HG03196 (cell line): ENCODE measurements at regions not wholly inside any gene's neighbourhood (a gene's known extent, or its start where the extent isn't known, plus 50 kb on each side); places are given as distances from the start of the nearest gene placed in this dataset.

Experiments used
- ATAC-seq: cut with Tn5 transposase; IDR thresholded peaks from one replicate; pipeline ENCODE4 v1.9.1; 2021; ENCODE audit not compliant: unreplicated experiment

DNA sequence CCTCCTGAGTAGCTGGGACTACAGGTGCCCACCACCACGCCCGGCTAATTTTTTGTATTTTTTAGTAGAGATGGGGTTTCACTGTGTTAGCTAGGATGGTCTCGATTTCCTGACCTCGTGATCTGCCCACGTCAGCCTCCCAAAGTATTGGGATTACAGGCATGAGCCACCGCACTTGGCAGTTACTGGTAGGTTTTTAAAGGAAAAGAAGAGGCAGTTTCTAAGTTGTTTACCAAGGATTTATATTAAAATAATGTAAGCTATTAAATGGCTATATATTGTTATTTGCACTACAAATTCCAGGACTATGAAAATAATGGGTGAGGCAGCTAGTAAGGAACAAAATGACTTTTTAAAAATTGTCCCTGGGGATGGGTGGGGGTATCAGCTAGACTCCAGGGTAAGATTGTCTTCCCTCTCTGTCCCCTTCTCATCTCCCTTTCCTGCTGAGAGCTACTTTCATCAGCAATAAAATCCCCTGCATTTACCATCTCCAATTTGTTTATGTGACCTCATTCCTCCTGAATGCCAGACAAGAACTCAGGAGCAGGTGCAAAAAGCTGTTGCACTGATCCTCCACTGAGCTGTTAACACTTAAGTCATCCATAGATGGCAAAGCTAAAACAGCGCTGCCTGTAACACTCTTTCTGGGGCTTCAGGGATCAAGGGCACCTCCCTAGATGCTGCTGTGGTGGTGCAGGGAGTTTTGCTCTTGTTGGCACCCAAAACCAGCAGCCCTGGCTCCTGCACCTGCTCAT, 165.2 kb downstream of the ZPLD1 start:
- no peak for ATAC-seq

- ATAC-seq, result no peak
These were observed 170.3 kb downstream of the ZPLD1 start for GRCh38 chr3:102605153-102605552.

- ATAC-seq, result no peak
These were observed 174.1 kb downstream of the ZPLD1 start for GRCh38 chr3:102608875-102609274.

- ATAC-seq, result no peak
These were observed 179.3 kb downstream of the ZPLD1 start for GRCh38 chr3:102614021-102614569.

DNA sequence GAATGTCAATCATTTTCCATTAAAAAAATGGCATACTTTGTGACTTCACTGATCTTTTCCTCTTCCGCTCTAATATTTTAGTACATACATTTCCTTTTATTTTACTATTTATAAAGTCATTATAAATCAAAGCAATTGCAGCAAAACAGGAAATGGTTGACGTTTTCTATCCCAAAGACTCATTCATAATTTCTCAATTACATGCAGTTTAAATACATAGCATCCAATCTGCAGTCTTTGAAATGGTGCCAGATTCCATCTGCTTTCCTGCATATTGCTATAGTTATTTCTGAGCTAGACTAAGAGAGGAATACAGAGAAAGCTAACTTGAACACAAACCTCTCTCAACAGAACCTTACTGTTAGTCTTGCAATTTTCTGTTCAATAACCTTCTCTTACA, 179.8 kb downstream of the ZPLD1 start:
- ATAC-seq, result no peak

- no peak for ATAC-seq
These were observed 182.6 kb downstream of the ZPLD1 start for GRCh38 chr3:102617381-102617780.

DNA sequence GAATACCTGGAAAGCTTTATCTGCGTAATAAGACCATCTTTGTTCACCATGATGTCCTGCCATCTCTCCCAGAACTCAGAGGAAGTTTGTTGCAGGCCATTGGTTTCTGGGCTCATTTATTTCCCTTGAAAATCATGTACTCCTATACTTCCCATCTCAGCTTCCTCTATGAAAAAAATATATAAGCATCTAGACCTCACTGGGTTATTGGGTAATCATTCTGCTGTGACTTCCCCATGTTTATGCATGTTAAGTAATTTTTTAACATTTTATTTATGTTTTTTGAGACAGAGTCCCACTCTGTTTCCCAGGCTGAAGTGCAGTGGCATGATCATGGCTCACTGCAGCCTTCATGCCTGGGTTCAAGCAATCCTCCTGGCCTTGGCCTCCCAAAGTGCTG, 184.5 kb downstream of the ZPLD1 start:
- ATAC-seq, result no peak

GRCh38 chr3:102629943-102630342, 195.1 kb downstream of the ZPLD1 start:
- ATAC-seq, result no peak

DNA sequence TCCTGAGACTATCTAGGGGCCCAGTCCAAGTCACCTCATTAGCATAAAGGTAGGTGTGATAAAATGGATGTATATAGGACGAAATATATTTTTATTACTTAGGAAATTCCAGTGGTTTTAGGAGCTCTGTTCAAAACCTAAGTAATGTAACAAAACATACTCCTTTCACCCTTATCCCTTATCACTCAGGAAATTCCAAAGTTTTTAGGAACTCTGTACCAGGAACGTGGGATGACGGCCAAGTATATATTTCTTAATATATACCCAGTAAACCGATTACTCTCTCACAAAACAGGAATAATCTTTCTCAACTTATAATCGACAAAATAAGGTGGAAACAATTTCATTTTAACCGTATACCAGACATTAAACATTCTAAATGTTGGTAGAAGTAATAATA, 195.7 kb downstream of the ZPLD1 start:
- ATAC-seq, result no peak

GRCh38 chr3:102643546-102643945, 208.7 kb downstream of the ZPLD1 start:
- ATAC-seq, result no peak

GRCh38 chr3:102646557-102646956, 211.7 kb downstream of the ZPLD1 start:
- no peak for ATAC-seq

DNA sequence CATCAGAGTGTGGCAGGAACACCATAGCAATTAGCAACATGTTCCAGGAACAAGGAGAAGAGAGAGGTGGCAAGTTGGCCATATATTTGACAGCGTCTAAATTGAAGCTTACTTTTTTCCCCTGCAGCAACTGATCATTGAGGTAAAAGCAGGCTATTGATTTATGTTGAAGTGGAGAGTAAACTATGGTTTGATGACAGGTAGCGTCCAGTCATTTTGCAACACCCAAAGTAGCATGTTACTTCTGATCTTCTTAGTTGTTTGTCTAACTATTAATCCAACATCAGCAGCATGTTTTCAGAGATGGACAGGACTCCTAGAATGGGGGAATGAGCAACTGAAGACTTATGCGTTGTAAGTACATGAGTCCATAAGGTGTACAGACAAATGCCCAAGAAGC, 225.8 kb downstream of the ZPLD1 start:
- ATAC-seq, result no peak

GRCh38 chr3:102661707-102662497, 227.1 kb downstream of the ZPLD1 start:
- no peak for ATAC-seq

GRCh38 chr3:102662498-102662772, 227.6 kb downstream of the ZPLD1 start:
- ATAC-seq, result no peak

DNA sequence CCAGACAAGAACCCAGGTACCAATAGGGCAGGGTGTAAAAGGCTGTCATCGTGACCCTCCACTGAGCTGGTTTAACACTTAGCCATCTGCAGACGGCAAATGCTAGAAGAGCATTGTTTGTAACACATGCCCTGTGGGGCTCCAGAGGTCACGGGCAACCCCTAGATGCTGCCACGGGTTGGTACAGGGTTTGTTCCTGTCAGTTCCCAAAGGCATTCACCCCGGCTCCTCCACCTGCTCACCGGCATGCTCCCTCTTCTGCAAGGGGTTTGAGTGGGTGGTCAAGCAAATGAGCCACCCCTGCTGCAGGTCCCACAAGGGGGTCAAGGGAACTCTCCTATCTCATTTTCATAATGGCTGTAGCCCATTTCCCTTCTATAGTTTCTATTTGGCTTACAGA, 229.3 kb downstream of the ZPLD1 start:
- no peak for ATAC-seq

DNA sequence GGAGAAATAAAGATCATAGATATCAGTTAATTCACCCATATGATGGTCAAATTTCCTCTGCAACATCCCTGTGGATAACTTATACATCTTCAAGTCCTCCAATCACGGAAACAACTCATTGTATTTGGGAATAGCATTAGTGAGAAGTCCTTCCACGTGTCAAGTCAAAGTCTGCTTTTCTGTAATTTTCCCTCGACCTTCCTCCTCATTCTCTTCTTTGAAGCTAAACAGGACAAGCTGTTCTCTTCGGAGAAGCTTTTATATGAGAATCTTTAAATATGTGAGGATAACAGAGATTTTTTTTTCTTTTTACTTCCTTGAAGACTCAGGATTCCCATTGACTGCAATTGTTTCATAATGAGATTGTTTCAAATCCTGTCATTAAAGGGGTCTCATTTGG, 230.4 kb downstream of the ZPLD1 start:
- ATAC-seq, result no peak

GRCh38 chr3:102668247-102668646, 233.4 kb downstream of the ZPLD1 start:
- ATAC-seq, result no peak

DNA sequence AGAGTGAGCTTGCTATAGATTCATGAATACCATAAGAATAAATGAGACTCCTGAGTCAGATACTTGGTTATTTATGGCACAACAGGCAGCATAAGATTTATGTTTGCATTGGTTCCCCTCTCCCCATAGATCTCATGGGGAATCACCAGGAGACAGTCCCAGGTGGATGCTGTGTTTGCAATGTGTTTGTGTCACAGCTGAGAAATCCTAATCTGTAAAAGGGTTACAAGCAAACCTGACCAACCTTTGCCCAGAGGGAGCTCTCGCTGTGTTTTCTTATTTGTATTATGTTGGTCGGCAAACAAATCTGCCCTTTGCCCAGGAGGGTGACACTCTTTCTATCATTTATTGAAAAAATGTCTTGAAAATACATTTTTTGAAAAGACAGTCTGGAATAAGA, 236.2 kb downstream of the ZPLD1 start:
- ATAC-seq, result no peak

GRCh38 chr3:102672305-102672704, 237.5 kb downstream of the ZPLD1 start:
- no peak for ATAC-seq

DNA sequence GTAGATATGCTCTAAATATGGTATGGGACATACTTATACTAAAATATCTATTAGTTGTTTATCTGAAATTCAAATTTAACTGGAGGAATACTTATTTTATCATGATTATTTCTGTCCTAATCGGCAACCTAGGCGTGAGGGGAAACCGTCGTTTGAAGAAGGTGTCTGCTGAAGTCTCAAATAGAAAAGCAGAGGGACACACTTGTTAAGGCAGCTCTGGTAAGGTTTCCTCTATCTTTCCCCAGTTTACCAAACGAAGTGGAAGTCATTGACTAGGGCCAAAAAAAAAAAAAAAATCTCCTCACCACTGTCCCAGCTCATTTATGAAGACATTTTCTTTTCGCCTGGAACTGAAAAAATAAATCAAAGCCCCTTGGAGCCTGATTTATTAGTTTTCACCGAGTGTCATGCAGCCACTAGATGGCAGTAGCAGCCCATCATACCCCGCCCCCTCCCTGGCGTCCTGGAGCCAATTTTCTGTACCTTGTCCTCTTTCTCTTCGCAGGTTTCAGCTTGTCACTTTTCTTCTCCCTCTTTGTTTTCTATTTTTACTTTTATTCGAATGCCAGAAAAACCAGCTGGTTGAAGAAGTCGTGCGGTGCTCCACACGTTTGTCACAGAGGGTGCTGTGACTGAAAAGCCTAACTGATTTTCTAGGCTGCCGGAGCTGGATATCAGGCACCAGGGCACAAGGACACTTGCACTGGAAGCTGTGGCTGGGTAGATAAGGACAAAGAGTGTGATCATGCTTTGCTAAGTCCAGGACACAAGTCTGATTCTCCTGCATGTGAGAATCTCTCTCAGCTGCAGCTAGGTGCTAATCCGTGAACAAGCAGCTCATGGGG, 238.7 kb downstream of the ZPLD1 start:
- ATAC-seq, result peak; percentile 62

DNA sequence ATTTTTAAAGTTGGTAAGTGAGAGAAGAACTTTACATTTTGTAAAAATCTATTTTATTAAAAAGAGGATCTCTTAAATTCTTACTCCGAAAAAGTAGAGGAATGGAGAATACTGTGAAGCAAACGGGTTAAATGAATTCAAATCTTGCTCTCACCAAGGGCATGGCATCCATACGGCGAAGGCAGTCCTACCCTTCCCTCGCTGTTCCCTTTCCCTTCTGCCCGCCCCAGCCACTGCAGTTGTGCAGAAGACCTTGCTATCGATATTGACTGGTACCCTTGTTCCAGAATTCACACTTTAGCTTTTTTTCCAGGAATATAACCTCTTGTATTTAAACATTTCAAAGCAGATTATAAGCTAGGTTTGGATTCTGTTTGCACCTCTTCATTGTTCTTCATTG, 239.5 kb downstream of the ZPLD1 start:
- ATAC-seq, result no peak

DNA sequence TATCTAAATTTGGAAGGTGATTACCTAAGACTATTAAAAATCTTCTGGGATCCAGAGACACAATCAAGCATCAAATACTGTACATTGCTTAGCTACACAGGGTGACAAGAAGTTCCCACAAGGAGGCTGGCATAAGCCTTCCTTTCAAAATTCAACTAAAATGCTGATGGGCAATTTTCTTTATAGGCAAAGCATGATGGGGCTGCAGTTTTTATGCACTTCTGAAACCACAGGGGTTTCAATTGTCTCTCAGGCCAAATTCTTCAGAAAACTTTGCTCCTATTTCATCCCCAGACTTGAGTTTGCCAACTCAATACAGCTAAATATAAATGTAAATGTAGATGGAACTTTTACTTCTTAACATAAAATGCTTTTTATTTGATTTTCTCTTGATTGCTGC, 241.6 kb downstream of the ZPLD1 start:
- ATAC-seq, result no peak
